Tibial nerve (tissue), 4 donors: ENCODE measurements at regions not wholly inside any gene's neighbourhood (a gene's known extent, or its start where the extent isn't known, plus 50 kb on each side); places are given as distances from the start of the nearest gene placed in this dataset.

Experiments
- DNase-seq, 2 donors: peaks; one replicate each; pipeline ENCODE4 v3.0.0-alpha.2; 2019; ENCODE audit warnings: low spot score in 2 of 2
- H3K27ac ChIP-seq, 4 donors: fragments of 200-600 bp; sonication (generic) in 3 of 4; one replicate each; pipeline ENCODE4 v1.5.1; 2017 to 2019; ENCODE audit warnings: mild to moderate bottlenecking in 1 of 4
- H3K27me3 ChIP-seq, 2 donors: fragments of 200-600 bp; sonication (generic) in 1 of 2; one replicate each; pipeline versions ENCODE4 v1.5.1 to v1.6.0; 2017 to 2019
- H3K36me3 ChIP-seq, 3 donors: fragments of 200-600 bp; sonication (generic); one replicate each; pipeline ENCODE4 v1.5.1; 2018 to 2019
- H3K4me1 ChIP-seq, 4 donors: fragments of 200-600 bp; sonication (generic) in 3 of 4; one replicate each; pipeline ENCODE4 v1.5.1; 2017 to 2019
- H3K4me3 ChIP-seq, 4 donors: fragments of 200-600 bp; sonication (generic) in 3 of 4; one replicate each; pipeline ENCODE4 v1.5.1; 2017 to 2019; ENCODE audit warnings: mild to moderate bottlenecking in 1 of 4, moderate library complexity in 1 of 4
- H3K9me3 ChIP-seq, 4 donors: fragments of 200-600 bp; sonication (generic) in 3 of 4; one replicate each; pipeline ENCODE4 v1.5.1; 2017 to 2019
- EP300 ChIP-seq, 2 donors: sonication (generic); formaldehyde crosslinking; IDR thresholded peaks; one replicate each; pipeline ENCODE4 v1.6.1; 2017; ENCODE audit warnings: antibody characterized with exemption in 2 of 2, mild to moderate bottlenecking in 1 of 2
- POLR2A ChIP-seq, 2 donors: fragments of 450-650 bp; IDR thresholded peaks; one replicate each; pipeline ENCODE4 v1.6.1; 2017; ENCODE audit warnings: antibody characterized with exemption in 2 of 2, mild to moderate bottlenecking in 2 of 2, moderate library complexity in 2 of 2
- WGBS, 2 donors: methylation state at CpG; one replicate each; pipeline ENCODE4 v1.1.5; 2018; 5-methylcytosine and 5-hydroxymethylcytosine counted together
- TF ChIP-seq, protein P1 (sequence below), 5 experiments: fragments of 200-600 bp in 3 of 5; fragments of 450-650 bp in 2 of 5; sonication (generic) in 3 of 5; IDR thresholded peaks; one replicate each; pipeline ENCODE4 v1.5.1; 2016 to 2019; ENCODE audit warnings: antibody characterized with exemption in 5 of 5, mild to moderate bottlenecking in 3 of 5, moderate library complexity in 2 of 5

DNA sequence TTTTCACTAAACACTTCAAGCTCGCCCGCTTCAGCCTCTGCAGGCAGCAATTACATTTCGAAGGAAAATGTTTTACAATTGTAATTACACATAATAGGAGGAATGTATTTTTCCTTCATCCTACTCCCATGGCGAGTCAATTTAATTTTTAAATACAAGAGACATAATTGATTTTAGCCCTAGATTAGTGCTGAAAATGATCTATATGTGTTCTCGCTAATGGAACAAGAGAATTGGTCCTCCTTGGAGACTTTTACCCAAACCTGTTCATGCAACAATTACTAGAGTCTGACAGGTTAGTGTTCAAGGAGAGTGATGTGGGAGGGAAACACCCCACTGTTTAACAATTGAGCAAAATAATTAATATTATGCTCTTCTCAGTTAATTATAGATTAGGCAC lies 509.4 kb upstream of the SETBP1 start:
- no peaks in the 10 kb centered on the region for H3K27me3 ChIP-seq
- TF ChIP-seq EP300 (IDR thresholded peaks at IDR 0.05) (no peak), POLR2A (IDR thresholded peaks at IDR 0.05) (no peak)
- TF ChIP-seq, protein P1, sequence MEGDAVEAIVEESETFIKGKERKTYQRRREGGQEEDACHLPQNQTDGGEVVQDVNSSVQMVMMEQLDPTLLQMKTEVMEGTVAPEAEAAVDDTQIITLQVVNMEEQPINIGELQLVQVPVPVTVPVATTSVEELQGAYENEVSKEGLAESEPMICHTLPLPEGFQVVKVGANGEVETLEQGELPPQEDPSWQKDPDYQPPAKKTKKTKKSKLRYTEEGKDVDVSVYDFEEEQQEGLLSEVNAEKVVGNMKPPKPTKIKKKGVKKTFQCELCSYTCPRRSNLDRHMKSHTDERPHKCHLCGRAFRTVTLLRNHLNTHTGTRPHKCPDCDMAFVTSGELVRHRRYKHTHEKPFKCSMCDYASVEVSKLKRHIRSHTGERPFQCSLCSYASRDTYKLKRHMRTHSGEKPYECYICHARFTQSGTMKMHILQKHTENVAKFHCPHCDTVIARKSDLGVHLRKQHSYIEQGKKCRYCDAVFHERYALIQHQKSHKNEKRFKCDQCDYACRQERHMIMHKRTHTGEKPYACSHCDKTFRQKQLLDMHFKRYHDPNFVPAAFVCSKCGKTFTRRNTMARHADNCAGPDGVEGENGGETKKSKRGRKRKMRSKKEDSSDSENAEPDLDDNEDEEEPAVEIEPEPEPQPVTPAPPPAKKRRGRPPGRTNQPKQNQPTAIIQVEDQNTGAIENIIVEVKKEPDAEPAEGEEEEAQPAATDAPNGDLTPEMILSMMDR (IDR thresholded peaks at IDR 0.05): no peak

DNA sequence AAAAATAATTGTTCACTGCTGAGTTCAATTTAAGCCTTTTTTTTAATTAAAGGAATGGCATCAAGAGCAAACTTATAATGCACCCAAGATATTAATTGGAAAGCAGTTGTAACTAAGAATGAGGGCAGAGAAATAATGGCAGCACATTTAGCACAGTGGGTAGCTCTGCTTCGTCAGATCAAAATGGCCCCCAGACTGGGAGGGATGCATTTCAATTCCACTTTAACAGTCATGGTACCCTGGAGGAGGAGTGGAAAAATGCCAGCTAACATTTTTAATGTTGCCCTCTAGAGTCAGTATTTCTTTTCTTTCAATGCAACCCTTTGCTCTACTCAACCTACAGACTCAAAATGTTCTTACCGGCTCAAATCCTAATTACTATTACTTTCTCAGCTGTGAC lies 504.8 kb upstream of the SETBP1 start:
- Histone ChIP-seq H3K27ac (no peak overlapping the region), H3K9me3 (no peaks in the 10 kb centered on the region), H3K4me1 (no peaks in the 10 kb centered on the region), H3K36me3 (no peaks in the 10 kb centered on the region), H3K27me3 (no peaks in the 10 kb centered on the region), H3K4me3 (no peak overlapping the region)
- no peak for DNase-seq
- 84 to 92% methylated on average over 2 of the region's 2 CpGs for WGBS, 2 donors
- TF ChIP-seq, protein P1 (IDR thresholded peaks at IDR 0.05): no peak
- TF ChIP-seq POLR2A (IDR thresholded peaks at IDR 0.05) (no peak), EP300 (IDR thresholded peaks at IDR 0.05) (no peak)

More for the DNA sequence above, 509.4 kb upstream of the SETBP1 start:
- H3K27ac ChIP-seq: no peak overlapping the region
- H3K9me3 ChIP-seq: no peaks in the 10 kb centered on the region
- DNase-seq: no peak
- no peaks in the 10 kb centered on the region for H3K4me1 ChIP-seq
- 88 to 89% methylated on average over 5 of the region's 5 CpGs for WGBS, 2 donors
- no peak overlapping the region for H3K4me3 ChIP-seq
- no peaks in the 10 kb centered on the region for H3K36me3 ChIP-seq

DNA sequence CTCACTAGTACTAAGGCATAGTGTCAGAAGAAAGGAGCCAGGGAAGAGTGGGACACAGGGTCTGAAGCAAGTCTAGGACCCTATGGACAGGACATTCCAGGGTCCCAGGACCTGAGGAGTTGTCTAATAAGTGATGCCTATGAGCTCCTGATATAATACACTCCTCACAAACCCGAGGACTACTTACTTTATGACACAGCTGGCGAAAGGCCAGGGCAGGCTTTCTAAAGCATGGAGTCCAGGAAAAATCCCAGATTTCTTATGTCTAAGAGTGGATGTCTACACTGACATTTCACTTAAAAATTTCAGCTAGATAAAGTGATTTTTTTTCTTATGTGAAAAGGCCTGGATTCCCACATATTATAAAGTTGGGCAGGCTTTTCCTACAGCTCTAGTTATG lies 502.2 kb upstream of the SETBP1 start:
- TF ChIP-seq, protein P1 (IDR thresholded peaks at IDR 0.05): no peak
- no peak overlapping the region for H3K27ac ChIP-seq
- DNase-seq: no peak
- H3K27me3 ChIP-seq: no peaks in the 10 kb centered on the region
- WGBS, 2 donors: 63 to 79% methylated on average over 2 of the region's 2 CpGs
- H3K9me3 ChIP-seq: no peaks in the 10 kb centered on the region
- no peaks in the 10 kb centered on the region for H3K4me1 ChIP-seq
- H3K36me3 ChIP-seq: no peaks in the 10 kb centered on the region
- H3K4me3 ChIP-seq: no peak overlapping the region

DNA sequence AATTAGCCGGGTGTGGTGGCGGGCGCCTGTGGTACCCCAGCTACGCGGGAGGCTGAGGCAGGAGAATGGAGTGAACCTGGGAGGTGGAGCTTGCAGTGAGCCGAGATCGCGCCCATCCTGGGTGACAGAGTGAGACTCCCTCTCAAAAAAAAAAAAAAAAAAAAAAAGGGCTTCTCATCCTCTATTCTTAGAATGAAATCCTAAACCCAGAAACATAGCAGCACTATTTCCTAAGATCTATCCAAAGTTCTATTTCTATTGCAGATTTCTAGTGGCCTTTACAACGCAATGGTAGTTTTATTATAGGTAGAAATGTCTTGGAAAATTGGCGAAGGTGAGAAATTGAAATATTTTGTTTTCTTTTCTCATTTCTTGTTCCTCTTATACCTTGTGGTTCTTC lies 501.0 kb upstream of the SETBP1 start:
- H3K4me3 ChIP-seq: no peak overlapping the region
- H3K4me1 ChIP-seq: no peaks in the 10 kb centered on the region
- H3K27me3 ChIP-seq: no peaks in the 10 kb centered on the region
- H3K9me3 ChIP-seq: no peaks in the 10 kb centered on the region
- DNase-seq: no peak
- H3K36me3 ChIP-seq: no peaks in the 10 kb centered on the region
- TF ChIP-seq, protein P1 (IDR thresholded peaks at IDR 0.05): no peak
- TF ChIP-seq EP300 (IDR thresholded peaks at IDR 0.05) (no peak), POLR2A (IDR thresholded peaks at IDR 0.05) (no peak)
- no peak overlapping the region for H3K27ac ChIP-seq
- WGBS, 2 donors: 96 to 98% methylated on average over 10 of the region's 10 CpGs

DNA sequence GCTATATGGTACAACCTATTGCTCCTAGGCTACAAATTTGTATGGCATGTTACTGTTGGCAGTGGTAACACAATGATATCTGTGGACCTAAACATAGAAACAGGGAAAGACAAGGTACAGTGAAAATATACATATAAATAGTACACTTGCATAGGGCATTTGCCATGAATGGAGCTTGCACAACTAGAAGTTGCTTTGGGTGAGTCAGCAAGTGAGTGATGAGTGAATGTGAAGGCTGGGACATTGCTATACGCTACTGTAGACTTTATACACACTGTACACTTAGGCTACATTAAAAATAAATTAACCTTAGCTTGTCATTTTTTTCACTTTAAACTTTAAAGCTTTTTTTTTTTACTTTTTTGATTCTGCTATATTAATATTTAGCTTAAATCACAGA lies 500.0 kb upstream of the SETBP1 start:
- no peak for TF ChIP-seq POLR2A (IDR thresholded peaks at IDR 0.05)
- TF ChIP-seq EP300 (IDR thresholded peaks at IDR 0.05): no peak
- TF ChIP-seq, protein P1 (IDR thresholded peaks at IDR 0.05): no peak
- Histone ChIP-seq H3K27me3 (no peaks in the 10 kb centered on the region), H3K4me3 (no peak overlapping the region), H3K4me1 (no peaks in the 10 kb centered on the region), H3K36me3 (no peaks in the 10 kb centered on the region), H3K9me3 (no peaks in the 10 kb centered on the region), H3K27ac (no peak overlapping the region)
- DNase-seq: no peak
- 85 to 87% methylated on average over 1 of the region's 1 CpG for WGBS, 2 donors
